ENCODE measurements at regions not wholly inside any gene's neighbourhood (a gene's known extent, or its start where the extent isn't known, plus 50 kb on each side); places are given as distances from the start of the nearest gene placed in this dataset.

GRCh38 chr10:88190540-88191235 lies 327.3 kb downstream of the PTEN start:
- TF ChIP-seq CTCF (IDR thresholded peaks at IDR 0.05) = no peak
- TF ChIP-seq POLR2A (IDR thresholded peaks at IDR 0.05) = no peak
